Activated naive CD4-positive, alpha-beta T cell treated with anti-CD3 and anti-CD28 coated beads, Interleukin-2, amount 50 U/mL, for 16 hours (primary cell): ENCODE measurements at regions not wholly inside any gene's neighbourhood (a gene's known extent, or its start where the extent isn't known, plus 50 kb on each side); places are given as distances from the start of the nearest gene placed in this dataset.
"Not testable (repeated sequence)": the region's sequence is repeated elsewhere in the genome, so short reads cannot be mapped to it uniquely, and the experiment has no call there.

Source experiments
- DNase-seq: peaks from one replicate; pipeline ENCODE4 v3.0.0-alpha.2; 2020

GRCh38 chr16:79964104-79964503 lies 363.6 kb upstream of the MAF start:
- DNase-seq = no peak

GRCh38 chr16:79962962-79963361 lies 362.4 kb upstream of the MAF start:
- no peak for DNase-seq

- no peak for DNase-seq
These were observed 358.7 kb upstream of the MAF start for GRCh38 chr16:79959226-79959625.

- no peak for DNase-seq
These were observed 354.6 kb upstream of the MAF start for GRCh38 chr16:79954921-79955705.

- no peak for DNase-seq
These were observed 350.6 kb upstream of the MAF start for GRCh38 chr16:79950932-79951719.

- no peak for DNase-seq
These were observed 348.9 kb upstream of the MAF start for GRCh38 chr16:79949417-79949816.

GRCh38 chr16:79947771-79948170 lies 347.2 kb upstream of the MAF start:
- no peak for DNase-seq

- DNase-seq = no peak
These were observed 345.7 kb upstream of the MAF start for GRCh38 chr16:79946252-79946651.

- no peak for DNase-seq
These were observed 343.2 kb upstream of the MAF start for GRCh38 chr16:79943736-79944135.

- DNase-seq = no peak
These were observed 338.0 kb upstream of the MAF start for GRCh38 chr16:79938575-79938974.

GRCh38 chr16:79937671-79938070 lies 337.1 kb upstream of the MAF start:
- DNase-seq = not testable (repeated sequence)

- DNase-seq = no peak
These were observed 333.1 kb upstream of the MAF start for GRCh38 chr16:79933603-79934002.

GRCh38 chr16:79932572-79932971 lies 332.0 kb upstream of the MAF start:
- DNase-seq = no peak

- no peak for DNase-seq
These were observed 331.2 kb upstream of the MAF start for GRCh38 chr16:79931721-79932120.

- DNase-seq = no peak
These were observed 328.9 kb upstream of the MAF start for GRCh38 chr16:79929260-79929965.

GRCh38 chr16:79928142-79928873 lies 327.8 kb upstream of the MAF start:
- no peak for DNase-seq

- no peak for DNase-seq
These were observed 326.1 kb upstream of the MAF start for GRCh38 chr16:79926451-79927205.

- no peak for DNase-seq
These were observed 322.9 kb upstream of the MAF start for GRCh38 chr16:79923431-79923830.

GRCh38 chr16:79920685-79921084 lies 320.1 kb upstream of the MAF start:
- no peak for DNase-seq

- DNase-seq = no peak
These were observed 318.4 kb upstream of the MAF start for GRCh38 chr16:79918916-79919315.

GRCh38 chr16:79915761-79916160 lies 315.2 kb upstream of the MAF start:
- no peak for DNase-seq
